ENCODE measurements at regions not wholly inside any gene's neighbourhood (a gene's known extent, or its start where the extent isn't known, plus 50 kb on each side); places are given as distances from the start of the nearest gene placed in this dataset.

DNA sequence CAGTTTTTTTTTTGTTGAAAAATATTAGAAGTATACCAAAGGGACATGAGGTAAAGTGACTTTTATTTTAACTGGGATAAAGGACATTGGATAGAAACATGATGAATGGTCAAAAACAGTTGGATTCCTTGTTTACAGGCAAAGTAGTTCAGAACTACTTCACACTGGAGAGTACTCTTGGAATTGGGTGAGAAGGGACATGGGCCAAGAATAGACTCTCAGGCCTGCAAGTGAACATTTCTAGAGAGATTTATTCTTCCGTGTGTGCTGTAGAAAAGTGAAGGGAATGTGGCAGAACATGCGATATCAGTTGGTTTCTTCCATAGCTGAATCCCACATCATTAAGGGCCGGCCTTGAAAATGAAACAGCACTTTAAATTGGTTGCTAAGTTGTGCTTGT lies 290.5 kb downstream of the ADGRL2 start:
- TF ChIP-seq, protein P1, sequence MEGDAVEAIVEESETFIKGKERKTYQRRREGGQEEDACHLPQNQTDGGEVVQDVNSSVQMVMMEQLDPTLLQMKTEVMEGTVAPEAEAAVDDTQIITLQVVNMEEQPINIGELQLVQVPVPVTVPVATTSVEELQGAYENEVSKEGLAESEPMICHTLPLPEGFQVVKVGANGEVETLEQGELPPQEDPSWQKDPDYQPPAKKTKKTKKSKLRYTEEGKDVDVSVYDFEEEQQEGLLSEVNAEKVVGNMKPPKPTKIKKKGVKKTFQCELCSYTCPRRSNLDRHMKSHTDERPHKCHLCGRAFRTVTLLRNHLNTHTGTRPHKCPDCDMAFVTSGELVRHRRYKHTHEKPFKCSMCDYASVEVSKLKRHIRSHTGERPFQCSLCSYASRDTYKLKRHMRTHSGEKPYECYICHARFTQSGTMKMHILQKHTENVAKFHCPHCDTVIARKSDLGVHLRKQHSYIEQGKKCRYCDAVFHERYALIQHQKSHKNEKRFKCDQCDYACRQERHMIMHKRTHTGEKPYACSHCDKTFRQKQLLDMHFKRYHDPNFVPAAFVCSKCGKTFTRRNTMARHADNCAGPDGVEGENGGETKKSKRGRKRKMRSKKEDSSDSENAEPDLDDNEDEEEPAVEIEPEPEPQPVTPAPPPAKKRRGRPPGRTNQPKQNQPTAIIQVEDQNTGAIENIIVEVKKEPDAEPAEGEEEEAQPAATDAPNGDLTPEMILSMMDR (IDR thresholded peaks at IDR 0.05 in 4 of 5, conservative IDR thresholded peaks at IDR 0.05 in 1 of 5), result no peak
- TF ChIP-seq POLR2A (IDR thresholded peaks at IDR 0.05), result no peak

All from gastrocnemius medialis (tissue), 4 donors.